WERI-Rb-1 (cell line): ENCODE measurements at regions not wholly inside any gene's neighbourhood (a gene's known extent, or its start where the extent isn't known, plus 50 kb on each side); places are given as distances from the start of the nearest gene placed in this dataset.
"Not testable (repeated sequence)": the region's sequence is repeated elsewhere in the genome, so short reads cannot be mapped to it uniquely, and the experiment has no call there.

Source experiments
- DNase-seq: peaks from one replicate; pipeline ENCODE4 v3.0.0-alpha.2; 2020
- H3K27ac ChIP-seq: fragments of 250-450 bp; sonication (Bioruptor Pico); 2 replicates; pipeline ENCODE4 v1.5.1; 2020; ENCODE audit warnings: mild to moderate bottlenecking, moderate library complexity
- H3K27me3 ChIP-seq: fragments of 250-450 bp; sonication (Bioruptor Pico); 2 replicates; pipeline ENCODE4 v1.5.1; 2021; ENCODE audit warnings: mild to moderate bottlenecking, low read depth, moderate library complexity; ENCODE audit not compliant: insufficient read depth, severe bottlenecking
- H3K36me3 ChIP-seq: fragments of 250-450 bp; sonication (Bioruptor Pico); 2 replicates; pipeline ENCODE4 v1.5.1; 2020; ENCODE audit warnings: mild to moderate bottlenecking, moderate library complexity
- H3K4me3 ChIP-seq: 2 replicates; pipeline ENCODE4 v1.5.1; 2011; ENCODE audit warnings: low read depth, mild to moderate bottlenecking, control low read depth, low read length
- H3K9me3 ChIP-seq: fragments of 250-450 bp; sonication (Bioruptor Pico); 2 replicates; pipeline ENCODE4 v1.5.1; 2021; ENCODE audit warnings: mild to moderate bottlenecking, moderate library complexity; ENCODE audit not compliant: severe bottlenecking
- CTCF ChIP-seq: IDR thresholded peaks from 2 replicates; pipeline ENCODE4 v1.5.1; 2011; ENCODE audit warnings: low read depth, mild to moderate bottlenecking, control low read depth, inconsistent platforms, low read length

GRCh38 chr4:131488772-131489171 lies 1660.3 kb upstream of the PCDH10 start:
- Histone ChIP-seq H3K27ac (no peak overlapping the region), H3K36me3 (no peaks in the 10 kb centered on the region), H3K9me3 (no peaks in the 10 kb centered on the region), H3K27me3 (no peaks in the 10 kb centered on the region), H3K4me3 (no peak overlapping the region)
- no peak for TF ChIP-seq CTCF
- DNase-seq = no peak

DNA sequence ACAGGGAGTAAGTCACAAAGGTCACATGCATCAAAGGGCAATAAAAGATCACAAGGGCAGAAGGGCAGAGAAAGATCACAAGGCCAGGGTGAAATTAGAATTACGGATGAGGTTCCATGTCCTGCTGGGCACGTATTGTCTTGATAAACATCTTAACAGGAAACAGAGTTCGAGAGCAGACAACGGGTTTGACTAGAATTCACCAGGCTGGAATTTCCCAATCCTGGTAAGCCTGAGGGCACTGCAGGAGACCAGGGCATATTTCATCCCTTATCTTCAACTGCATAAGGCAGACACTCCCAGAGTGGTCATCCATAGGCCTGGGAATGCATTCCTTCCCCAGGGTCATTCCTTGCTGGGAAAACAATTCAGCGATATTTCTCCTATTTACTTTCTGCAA lies 1652.9 kb upstream of the PCDH10 start:
- not testable (repeated sequence) for H3K27me3 ChIP-seq, DNase-seq, H3K4me3 ChIP-seq, H3K9me3 ChIP-seq, H3K36me3 ChIP-seq, H3K27ac ChIP-seq

- Histone ChIP-seq H3K4me3 (no peak overlapping the region), H3K9me3 (no peaks in the 10 kb centered on the region), H3K27ac (no peak overlapping the region), H3K36me3 (no peaks in the 10 kb centered on the region), H3K27me3 (no peaks in the 10 kb centered on the region)
- no peak for TF ChIP-seq CTCF
- no peak for DNase-seq
Observed at GRCh38 chr4:131499141-131499873, 1649.8 kb upstream of the PCDH10 start.

GRCh38 chr4:131509521-131509920 lies 1639.6 kb upstream of the PCDH10 start:
- no peak for DNase-seq
- Histone ChIP-seq H3K9me3 (no peaks in the 10 kb centered on the region), H3K27me3 (no peaks in the 10 kb centered on the region), H3K4me3 (no peak overlapping the region), H3K36me3 (no peaks in the 10 kb centered on the region), H3K27ac (no peak overlapping the region)
- TF ChIP-seq CTCF = no peak

GRCh38 chr4:131526686-131527085 lies 1622.4 kb upstream of the PCDH10 start:
- no peaks in the 10 kb centered on the region for H3K36me3 ChIP-seq
- no peaks in the 10 kb centered on the region for H3K27me3 ChIP-seq
- no peaks in the 10 kb centered on the region for H3K9me3 ChIP-seq
- no peak for DNase-seq
- TF ChIP-seq CTCF = no peak
- H3K27ac ChIP-seq = no peak overlapping the region
- no peak overlapping the region for H3K4me3 ChIP-seq

DNA sequence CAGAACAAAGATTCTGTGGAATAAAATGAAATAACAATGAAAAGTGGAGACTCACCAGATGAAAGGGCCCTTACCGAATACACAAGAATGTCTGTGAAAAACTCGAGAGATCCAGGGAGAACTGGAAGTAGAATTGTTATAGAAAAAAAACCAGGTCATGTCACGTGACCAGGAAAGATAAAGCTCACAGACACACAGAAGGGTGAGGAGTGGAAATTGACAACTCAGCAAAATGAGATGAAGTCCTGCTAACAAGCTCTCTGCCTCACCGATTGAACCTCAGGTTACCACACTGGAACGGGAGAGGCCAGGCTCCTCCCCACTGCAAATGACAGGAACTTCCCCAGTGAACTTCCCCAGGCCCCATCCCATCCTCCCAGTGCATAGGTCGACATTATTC lies 1618.0 kb upstream of the PCDH10 start:
- Histone ChIP-seq H3K36me3 (no peaks in the 10 kb centered on the region), H3K27me3 (no peaks in the 10 kb centered on the region), H3K27ac (no peak overlapping the region), H3K4me3 (no peak overlapping the region), H3K9me3 (no peaks in the 10 kb centered on the region)
- TF ChIP-seq CTCF = no peak
- no peak for DNase-seq
